Ovary (tissue), 1 donor: ENCODE measurements at regions not wholly inside any gene's neighbourhood (a gene's known extent, or its start where the extent isn't known, plus 50 kb on each side); places are given as distances from the start of the nearest gene placed in this dataset.

ENCODE experiments used
- EP300 ChIP-seq: sonication (generic); formaldehyde crosslinking; IDR thresholded peaks from one replicate; pipeline ENCODE4 v1.6.1; 2017; ENCODE audit warnings: antibody characterized with exemption
- POLR2A ChIP-seq: fragments of 450-650 bp; IDR thresholded peaks from one replicate; pipeline ENCODE4 v1.6.1; 2017; ENCODE audit warnings: antibody characterized with exemption, mild to moderate bottlenecking, moderate library complexity

- TF ChIP-seq POLR2A, result no peak
- no peak for TF ChIP-seq EP300
Measured at GRCh38 chr2:204234879-204235278, 298.3 kb downstream of the ICOS start.
